Inflammatory macrophage treated with lipopolysaccharide for 1 hour (primary cell): ENCODE measurements at regions not wholly inside any gene's neighbourhood (a gene's known extent, or its start where the extent isn't known, plus 50 kb on each side); places are given as distances from the start of the nearest gene placed in this dataset.

Experiments used
- DNase-seq, 2 donors: peaks; one replicate each; pipeline ENCODE4 v3.0.0-alpha.2; 2020 to 2022

DNA sequence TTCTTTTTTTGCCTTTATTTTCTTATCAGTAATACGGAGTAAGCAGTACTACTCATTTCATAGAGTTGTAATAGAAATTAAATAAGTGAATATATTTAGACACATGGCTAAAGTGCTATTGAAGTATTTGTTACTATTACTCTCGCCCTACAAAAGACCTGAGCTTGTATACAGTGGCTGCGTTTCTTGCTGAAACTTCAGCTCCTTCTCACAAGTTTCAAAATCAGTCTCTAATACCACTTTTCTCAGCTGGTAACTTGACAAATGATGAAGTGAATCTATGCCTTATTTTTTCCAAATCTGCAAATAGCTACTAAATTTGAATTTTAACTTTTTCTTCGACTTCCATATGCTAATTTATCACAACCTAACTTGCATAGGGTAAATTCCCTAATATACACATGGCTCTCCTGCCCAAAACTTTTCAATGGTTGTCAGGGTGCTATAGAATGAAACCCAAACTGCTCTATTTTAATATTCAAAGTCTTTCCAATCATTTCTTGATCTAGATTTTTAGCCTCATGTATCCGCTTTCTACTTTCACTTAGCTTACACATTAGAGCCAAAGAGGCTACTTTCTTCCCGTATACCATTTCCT, 347.8 kb upstream of the GULP1 start:
- no peak for DNase-seq

DNA sequence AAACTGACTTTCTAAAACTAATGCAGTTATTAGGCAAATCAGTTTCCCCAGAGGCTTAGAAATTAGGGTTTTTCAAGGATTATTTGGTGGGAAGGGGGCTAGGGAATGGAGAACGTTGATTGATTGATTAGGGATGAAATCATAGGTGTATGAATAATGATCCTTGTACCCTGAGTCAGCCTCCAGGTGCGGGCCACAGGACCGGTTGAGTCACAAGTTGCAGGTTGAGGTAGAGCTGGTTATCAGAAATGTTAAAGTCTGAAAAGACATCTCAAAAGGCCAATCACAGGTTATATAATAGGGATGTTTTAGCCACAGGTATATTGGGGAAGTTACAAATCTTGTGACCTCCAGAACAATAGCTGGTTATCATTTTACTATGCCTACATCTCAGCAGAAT, 341.8 kb upstream of the GULP1 start:
- no peak for DNase-seq

DNA sequence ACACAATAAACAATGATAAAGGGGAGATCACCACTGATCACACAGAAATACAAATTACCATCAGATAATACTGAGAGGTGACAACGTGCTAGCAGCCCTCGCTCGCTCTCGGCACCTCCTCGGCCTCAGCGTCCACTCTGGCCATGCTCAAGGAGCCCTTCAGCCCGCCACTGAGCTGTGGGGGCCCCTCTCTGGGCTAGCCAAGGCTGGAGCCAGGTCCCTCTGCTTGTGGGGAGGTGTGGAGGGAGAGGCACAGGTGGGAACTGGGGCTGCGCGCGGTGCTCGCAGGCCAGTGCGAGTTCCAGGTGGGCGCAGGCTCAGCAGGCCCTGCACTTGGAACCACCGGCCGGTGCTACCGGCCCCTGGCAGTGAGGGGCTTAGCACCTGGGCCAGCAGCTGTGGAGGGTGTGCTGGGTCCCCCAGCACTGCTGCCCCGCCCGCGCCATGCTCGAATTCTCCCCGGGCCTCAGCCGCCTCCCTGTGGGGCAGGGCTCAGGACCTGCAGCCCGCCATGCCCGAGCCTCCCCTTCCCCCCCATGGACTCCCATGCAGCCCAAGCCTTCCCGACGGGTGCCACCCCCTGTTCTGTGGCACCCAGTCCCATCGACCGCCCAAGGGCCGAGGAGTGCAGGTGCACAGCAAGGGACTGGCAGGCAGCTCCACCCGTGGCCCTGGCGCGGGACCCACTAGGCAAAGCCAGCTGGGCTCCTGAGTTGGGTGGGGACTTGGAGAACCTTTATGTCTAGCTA, 340.0 kb upstream of the GULP1 start:
- no peak for DNase-seq

DNA sequence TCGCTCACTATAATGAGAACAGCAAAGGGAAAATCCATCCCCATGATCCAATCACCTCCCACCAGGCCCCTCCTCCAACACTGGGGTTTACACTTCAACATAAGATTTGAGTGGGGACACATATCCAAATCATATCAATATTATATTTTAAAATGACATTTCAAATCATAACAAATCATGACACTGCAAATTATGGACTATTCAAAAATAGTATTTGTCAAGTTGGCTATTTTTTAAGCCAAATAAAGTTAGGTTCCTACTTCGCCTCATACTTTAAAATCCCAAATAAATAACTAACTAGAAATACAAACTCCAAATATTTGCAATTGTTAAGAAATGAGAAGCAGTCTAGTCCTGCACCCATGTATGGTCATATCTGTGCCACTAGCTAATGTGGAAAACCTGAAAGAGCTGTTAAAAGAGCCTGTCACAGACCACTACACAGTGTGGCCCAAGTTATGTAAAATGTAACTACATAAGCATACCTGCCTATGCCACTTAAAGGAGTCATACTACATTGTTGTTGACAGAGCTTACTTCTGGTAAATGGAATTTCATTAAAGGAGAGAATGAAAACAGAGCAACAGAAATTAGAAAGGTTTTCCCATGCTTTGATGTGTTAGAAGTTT, 334.7 kb upstream of the GULP1 start:
- no peak for DNase-seq

DNA sequence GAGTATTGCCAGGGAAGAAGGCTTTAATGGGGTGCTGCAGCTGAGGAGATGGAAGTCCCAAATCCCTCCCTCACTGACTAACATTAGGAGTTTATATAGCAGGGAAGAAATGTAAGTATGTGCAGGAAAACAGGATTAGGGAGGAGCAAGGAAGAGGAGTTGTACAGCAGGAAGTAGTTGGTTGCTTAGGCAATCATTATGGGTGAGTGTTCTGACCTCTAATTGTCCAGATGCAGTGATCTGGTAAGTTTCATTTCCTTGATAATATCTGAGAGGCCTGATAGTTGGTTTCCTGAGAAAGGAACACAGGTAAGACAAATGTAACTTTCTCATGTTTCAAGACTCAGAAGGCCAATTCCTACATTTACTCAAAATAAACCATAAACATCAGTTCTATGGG, 331.9 kb upstream of the GULP1 start:
- no peak for DNase-seq

DNA sequence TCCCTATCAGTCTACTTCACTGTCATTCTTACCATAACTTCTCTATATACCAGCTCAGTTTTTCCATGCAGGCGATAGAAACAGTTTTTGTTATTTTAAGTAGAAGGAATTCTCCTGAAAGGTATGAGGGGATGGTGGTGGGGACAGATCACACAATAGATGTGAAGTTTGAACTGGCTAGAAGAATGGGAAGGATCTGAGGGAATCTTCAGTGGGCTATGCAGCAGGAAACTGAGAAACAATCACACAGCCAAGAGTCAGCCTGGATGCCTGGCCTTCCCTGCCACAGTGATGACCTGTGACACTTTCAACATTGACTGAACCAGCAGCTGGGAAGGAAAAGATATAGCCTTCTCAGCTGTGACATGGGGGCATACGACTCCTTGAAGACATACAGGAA, 329.1 kb upstream of the GULP1 start:
- peak in 1 of 2 donors; percentile 7 for DNase-seq

DNA sequence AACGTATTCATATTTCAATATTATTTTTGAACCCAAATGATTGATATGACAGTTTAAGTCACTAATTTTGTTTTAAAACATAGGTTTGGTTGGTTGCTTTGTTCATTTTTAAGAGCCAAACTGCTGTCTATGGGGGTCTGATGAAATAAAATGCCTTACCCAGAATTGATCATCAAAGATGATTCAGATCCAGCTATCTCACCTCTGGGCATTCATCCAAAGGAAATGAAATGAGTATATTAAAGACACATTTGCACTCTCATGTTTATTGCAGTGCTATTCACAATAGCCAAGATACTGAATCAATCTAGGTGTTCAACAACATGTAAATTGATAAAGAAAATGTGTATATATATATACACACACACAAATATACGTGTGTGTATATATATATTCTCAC, 326.9 kb upstream of the GULP1 start:
- DNase-seq: no peak

DNA sequence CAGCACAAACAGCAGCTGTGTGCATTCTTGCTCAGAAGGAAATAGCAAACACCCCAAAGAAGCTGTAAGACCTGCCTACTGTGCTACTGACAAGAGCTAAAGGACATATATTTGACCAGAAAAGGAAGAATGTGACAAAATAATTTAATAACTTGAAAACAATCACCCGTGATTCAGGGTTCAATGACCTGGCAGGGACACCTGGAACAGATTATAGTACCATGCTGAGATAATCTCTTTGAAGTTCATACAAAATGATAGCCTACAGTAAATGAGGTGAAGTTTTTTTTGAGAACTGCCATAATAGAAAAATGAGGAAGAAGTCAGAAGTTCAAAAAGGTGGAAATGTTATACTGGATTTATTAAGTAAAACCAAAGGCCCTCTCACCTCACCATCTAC, 324.8 kb upstream of the GULP1 start:
- DNase-seq: no peak

DNA sequence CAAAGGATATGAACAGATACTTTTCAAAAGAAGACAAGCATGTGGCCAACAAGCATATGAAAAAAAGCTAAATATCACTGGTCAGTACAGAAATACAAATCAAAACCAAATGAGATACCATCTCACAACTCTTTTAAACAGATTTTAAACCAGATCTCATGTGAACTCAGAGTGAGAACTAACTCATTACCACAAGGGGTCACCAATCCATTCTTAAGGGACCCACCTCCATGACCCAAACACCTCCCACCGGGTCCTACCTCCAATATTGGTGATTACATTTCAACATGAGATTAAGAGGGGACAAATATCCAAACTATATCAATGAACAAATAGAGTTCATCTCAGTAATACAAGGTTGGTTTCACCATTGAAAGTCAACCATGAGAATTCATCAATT, 319.8 kb upstream of the GULP1 start:
- no peak for DNase-seq

DNA sequence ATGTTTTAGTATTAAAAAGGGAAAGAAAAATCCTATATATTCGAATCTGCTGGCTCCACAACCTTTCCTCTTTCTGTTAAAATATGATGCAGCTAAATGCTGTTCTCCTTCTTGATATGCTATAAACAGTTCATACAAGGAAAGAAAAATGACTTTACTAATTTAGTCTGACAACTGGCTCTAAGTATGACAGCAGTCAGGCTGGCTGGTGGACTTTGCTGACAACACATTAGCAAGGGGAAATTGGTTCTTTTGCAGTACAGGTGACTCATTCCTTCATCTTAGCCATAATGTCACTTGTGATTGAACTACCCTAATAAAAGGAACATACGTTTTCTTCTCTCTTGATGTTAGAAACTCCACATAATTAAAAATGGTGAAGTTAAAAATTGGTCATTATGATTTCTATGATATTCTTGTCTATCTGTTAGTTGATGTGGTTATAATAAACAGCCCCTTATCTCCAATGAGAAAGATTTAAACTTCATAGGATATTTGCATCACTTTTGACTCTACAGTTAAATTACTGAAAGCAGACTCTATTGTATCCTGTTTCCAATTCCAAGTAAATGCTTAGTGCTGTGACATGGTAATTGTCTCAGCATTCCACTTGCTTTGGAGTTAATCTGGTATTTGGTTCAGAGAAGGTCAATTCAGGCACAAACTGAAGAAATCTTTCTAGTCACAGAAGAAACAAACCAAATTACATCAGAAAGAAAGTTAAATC, 315.3 kb upstream of the GULP1 start:
- DNase-seq: peak in 1 of 2 donors; percentile 42

DNA sequence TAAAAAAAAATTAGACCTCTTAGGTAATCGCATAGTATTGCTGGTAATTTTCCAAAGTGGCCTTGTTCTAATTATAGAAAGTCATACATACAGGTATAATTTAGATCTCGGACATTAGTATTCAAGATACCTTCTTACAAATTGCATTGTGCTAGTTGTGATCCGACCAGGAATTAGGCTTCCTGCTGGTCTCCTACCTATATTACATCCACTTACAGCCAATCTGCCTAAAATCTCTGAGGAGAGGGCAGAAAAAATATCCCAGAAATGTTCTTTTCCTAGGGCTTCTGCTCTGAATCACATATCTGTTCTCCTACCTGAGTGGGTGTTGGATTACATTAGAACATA, 314.7 kb upstream of the GULP1 start:
- DNase-seq: no peak

DNA sequence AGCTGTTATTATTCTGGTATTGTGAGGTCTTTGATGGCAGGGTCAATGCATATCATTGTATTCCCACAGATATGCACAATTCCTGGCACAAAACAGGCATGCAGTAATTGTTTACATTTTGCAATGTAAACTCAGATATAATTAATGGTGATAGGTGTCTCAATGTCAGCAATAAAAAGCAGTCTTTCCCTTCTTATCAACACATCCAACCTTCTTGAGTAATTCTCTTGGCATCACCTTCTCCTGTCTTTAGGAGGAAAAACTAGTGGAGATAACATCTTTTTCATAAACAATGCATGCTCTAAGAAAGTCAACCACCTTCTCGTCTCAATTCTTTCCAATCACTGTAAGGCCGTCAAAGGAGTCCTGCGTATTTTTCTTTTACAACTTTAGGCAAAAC, 313.3 kb upstream of the GULP1 start:
- no peak for DNase-seq

DNA sequence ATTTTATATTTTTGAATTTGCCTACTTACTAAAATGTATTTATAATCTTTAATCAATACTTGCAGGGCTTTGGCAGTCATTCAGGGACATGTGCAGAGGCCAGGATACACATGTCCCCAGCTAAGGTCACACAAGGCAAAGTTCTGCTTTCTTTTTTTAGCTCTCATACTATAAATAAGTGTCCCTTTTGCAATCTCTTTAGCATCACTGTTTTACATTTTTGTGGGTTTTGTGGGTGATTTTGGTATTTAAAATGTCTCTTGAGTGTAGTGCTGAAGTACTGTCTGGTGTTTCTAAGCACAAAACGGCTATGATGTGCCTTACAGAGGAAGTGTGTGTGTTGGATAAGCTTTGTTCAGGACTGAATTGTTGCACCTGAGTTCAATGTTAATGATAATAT, 309.0 kb upstream of the GULP1 start:
- DNase-seq: peak; percentile 56 to 84

DNA sequence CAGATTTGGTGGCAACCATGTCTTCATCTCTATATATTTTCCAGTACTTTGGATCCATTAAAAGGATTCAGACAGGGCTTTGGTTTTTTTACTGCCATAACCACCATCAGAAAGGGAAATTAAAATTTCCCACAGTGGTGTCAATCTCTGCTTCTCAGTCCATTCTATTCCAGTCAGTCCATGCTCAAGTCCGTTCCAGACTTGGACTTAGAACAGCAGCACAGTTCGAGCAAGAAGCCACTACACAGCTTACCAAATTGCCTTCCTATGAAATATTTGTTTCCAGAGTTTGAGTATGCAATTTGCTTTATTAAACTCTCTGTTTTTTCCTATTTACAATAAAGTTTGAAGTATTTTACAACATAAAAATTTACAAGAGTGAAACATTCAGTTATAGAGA, 306.5 kb upstream of the GULP1 start:
- DNase-seq: no peak

DNA sequence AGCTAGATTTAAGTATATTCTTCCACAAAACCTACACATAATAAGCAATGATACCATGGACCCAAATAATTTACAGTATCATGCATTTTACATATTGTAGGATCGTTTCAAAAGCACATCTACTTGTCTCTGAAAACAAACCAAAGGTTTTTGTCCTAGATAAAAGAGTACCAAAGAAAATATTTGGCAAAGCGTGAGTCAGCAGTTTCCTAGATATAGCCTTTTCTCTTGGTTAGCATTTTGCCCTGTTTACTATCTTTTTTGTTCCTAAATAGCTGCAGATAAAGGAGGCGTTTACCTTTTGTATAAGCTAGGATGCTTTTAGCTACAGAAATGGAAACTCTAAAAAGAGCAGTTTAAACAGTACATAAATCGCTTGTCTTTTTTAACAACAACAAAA, 305.8 kb upstream of the GULP1 start:
- DNase-seq: no peak

DNA sequence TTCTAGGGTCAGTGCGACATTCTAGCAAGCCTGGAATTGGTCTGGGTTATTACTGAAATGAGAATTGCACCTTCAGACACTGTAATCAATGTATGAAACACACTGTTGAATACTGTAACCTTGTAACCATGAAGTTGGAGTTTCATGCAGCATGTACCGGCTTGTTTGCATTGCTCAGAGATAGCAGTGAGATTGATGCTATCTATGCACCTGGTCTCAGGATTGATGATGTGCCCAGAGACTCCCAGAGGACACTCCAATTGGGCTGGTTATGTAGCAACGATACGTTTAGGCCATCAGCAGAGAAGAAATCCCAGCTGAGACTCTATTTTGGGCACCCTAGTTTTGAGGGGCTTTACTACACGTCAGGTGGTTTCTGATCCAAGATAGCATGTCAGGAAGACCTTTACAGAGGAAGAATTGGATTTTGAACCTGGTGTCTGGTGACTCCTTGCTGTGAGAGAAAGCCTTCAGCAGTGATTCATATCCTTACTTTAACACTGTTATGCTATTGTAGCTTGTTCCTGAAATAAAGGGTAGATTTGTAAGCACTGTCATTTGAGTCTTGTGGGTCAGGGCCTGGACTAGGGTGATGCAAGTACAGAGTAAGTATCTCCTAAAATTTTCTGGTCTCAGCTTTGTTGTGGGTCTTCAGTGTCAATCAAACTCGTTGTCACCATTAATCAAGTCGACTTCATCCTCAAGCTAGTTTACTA, 305.1 kb upstream of the GULP1 start:
- DNase-seq: peak in 1 of 2 donors; percentile 24

DNA sequence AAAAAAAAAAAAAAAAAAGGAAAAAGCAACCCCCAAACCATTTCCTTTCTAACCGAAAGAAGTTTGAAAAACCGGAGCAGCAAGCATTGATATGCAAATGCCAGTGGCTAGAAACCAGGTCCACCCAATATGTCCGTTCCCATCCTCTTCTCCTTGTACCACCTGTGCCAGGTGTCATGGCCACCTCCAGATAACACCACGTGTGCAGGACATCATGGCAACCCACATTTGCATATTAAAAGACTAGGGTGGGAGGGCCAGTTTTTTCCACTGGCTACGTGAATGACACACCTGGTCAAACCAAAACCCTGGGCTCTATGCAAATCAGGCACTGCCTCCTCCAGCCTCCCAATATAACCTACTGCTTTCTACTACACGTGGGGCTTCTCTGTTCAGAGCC, 303.3 kb upstream of the GULP1 start:
- no peak for DNase-seq

DNA sequence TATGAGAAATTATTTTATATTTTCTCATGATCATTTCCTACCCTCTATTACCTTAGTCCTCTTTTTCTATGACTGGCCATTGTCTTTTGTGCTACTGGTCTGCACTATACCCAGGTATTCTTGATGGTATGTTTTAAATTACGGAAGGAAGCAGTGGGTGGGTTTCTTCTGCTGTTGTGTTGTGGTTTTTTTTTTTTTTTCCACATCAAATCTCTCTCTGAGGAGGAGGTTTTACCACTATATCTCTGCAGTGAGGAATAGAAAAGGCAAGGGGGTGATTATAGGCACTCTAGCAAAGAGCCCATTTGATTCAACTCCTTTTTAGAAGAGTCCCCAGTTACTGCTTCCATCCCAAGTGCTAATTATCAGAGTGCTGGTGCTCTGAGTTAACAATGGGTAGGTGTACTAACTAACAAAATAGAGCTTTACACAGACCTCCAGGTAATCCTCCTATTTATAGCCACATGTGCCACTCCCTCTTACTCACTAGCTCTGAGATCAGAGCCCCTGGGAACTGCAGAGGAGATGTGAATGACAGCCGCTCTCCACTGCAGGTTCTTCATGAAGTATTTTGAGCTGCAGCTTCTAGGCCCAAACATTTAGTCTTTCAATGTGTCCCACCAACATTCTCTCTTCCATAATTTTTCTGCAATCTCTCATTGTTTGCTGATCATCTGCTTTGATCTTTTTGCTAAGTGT, 301.6 kb upstream of the GULP1 start:
- DNase-seq: no peak

DNA sequence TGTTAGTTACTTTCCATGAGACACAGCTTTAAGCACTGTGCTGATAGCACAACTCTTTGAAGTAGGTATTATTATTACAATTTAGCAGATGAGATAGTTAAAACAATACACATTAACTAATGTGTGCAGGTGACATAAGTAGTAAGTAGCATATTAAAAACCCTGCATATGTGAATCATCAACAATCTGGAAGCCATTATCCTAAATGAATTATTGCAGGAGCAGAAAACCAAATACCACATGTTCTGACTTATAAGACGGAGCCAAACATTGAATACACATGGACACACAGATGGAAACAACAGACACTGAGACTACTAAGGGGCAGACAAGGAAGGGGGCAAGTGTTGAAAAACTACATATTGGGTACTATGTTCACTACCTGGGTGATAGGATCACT, 300.3 kb upstream of the GULP1 start:
- DNase-seq: no peak

DNA sequence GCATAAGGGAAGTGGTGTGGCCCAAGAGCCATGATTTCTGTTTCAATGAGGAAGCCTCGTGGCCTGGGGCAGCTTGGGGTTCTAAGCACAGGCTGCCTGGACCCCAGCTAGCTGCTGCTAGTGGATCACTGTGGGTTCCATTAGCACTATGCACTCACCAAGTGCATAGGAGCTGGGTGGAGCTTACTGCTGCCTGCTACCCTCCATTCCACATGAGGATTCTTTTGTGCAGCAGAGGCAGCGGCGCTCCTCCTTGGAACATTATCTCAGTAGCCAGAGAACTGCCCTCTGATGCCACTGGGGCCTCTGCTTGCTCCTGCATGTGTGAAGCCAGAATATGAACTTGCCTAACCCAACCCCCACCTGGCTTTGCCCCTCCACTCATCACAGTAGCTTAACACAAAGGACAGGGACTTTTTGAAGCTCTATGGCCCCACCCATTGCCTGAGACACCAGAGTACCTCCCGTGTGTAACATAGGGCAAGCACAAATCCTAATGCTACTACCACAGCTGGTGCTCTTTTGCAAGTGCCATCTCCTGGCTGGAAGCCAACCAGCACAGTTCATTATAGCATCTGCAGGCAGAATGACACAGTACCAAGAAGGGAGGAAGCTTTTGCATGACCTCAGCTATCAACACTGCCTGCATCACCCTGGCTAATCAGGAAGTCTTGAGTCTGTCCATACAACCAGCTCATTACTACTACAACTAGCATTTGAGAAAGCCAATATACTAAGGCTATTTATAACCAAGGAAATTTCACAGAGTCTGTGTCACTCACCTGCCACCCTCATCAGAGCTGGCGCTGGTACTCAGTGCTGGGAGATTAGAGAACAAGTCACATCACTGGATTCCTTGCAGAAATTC, 297.0 kb upstream of the GULP1 start:
- no peak for DNase-seq

DNA sequence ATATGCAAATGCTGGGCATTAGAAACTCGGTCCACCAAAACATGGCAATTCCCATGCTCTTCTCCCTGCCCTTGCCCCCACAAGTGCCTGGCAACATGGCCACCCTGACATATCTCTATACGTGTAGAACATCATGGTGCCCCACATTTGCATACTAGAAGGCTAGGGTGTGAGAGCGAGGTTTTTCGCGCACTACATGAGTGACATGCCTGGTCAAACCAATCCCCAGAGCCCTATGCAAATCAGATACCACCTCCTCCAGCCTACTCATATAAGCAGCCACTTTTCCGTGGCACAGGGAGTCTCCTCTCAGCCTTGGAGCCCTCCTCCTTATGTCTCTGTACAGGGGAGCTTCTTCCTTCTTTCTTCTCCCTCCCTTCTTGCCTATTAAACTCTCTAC, 296.1 kb upstream of the GULP1 start:
- DNase-seq: no peak

DNA sequence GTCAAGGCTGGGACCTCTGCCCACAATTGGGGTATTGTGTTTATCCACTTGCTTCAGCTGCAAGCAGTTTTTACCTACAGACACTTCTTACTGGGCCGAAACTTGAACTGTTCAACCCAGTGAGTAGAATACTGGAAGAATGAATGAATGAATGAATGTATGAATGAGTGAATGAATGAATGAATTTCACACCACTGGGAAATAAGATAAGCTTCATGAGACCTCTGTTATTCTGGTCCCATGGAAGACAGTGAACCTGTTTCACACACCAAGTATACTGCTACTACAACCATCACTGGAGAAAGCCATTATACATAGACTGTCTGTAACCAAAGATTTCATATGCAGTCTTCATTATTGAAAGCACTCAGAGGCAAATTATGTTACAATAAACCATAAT, 295.0 kb upstream of the GULP1 start:
- no peak for DNase-seq
